ENCODE measurements at regions not wholly inside any gene's neighbourhood (a gene's known extent, or its start where the extent isn't known, plus 50 kb on each side); places are given as distances from the start of the nearest gene placed in this dataset.

- Histone ChIP-seq H3K4me3 (no peak overlapping the region), H3K27ac (no peak overlapping the region), H3K4me1 (peaks cover 9% of the 10 kb centered on the region), H3K27me3 (ENCODE audit: insufficient read depth in 3 of 3, low read length in 2 of 3) (no peaks in the 10 kb centered on the region), H3K36me3 (ENCODE audit: insufficient read depth in 1 of 2, low read depth in 1 of 2) (no peaks in the 10 kb centered on the region), H3K9me3 (no peaks in the 10 kb centered on the region)
- intact Hi-C loops (cut with DNase I), result loop anchor here in 1 of 2 donors (1.0 kb wide), 1 partner anchor 20 kb away; no protein-coding TSS in a partner anchor
- no peak for ATAC-seq
- WGBS, 3 donors, result 64 to 68% (median 67%) methylated on average over 8 of the region's 8 CpGs
- no peak for TF ChIP-seq CTCF (IDR thresholded peaks at IDR 0.05)
- DNase-seq, result no peak
Observed at GRCh38 chr1:60872426-60873054, 209.8 kb upstream of the NFIA start.

GRCh38 chr1:60870269-60870865, 212.0 kb upstream of the NFIA start:
- Histone ChIP-seq H3K9me3 (no peaks in the 10 kb centered on the region), H3K4me3 (no peak overlapping the region), H3K36me3 (ENCODE audit: insufficient read depth in 1 of 2, low read depth in 1 of 2) (no peaks in the 10 kb centered on the region), H3K4me1 (peaks cover 9% of the 10 kb centered on the region), H3K27me3 (ENCODE audit: insufficient read depth in 3 of 3, low read length in 2 of 3) (peaks cover 0 to 3% (median 0%) of the 10 kb centered on the region in 3 donors), H3K27ac (peak overlapping the region; percentile 30)
- ATAC-seq, result no peak
- 65 to 68% (median 68%) methylated on average over 5 of the region's 5 CpGs for WGBS, 3 donors
- intact Hi-C loops (cut with DNase I), result no loop called here
- no peak for DNase-seq
- TF ChIP-seq CTCF (IDR thresholded peaks at IDR 0.05), result no peak

GRCh38 chr1:60868901-60869663, 213.3 kb upstream of the NFIA start:
- peaks cover 9% of the 10 kb centered on the region for H3K4me1 ChIP-seq
- WGBS, 3 donors, result 65 to 91% (median 71%) methylated on average over 2 of the region's 2 CpGs
- H3K36me3 ChIP-seq (ENCODE audit: insufficient read depth in 1 of 2, low read depth in 1 of 2), result no peaks in the 10 kb centered on the region
- ATAC-seq, result no peak
- intact Hi-C loops (cut with DNase I), result loop anchor here in 1 of 2 donors (5.0 to 10.0 kb wide), 3 partner anchors 33 to 213 kb away; partner anchors contain the start of gene NFIA
- peak overlapping the region; percentile 58 for H3K4me3 ChIP-seq
- no peak for TF ChIP-seq CTCF (IDR thresholded peaks at IDR 0.05)
- H3K9me3 ChIP-seq, result no peaks in the 10 kb centered on the region
- H3K27me3 ChIP-seq (ENCODE audit: insufficient read depth in 3 of 3, low read length in 2 of 3), result peaks cover 0 to 3% (median 0%) of the 10 kb centered on the region in 3 donors
- H3K27ac ChIP-seq, result peak overlapping the region; percentile 70
- no peak for DNase-seq

GRCh38 chr1:60867782-60868181, 214.6 kb upstream of the NFIA start:
- H3K36me3 ChIP-seq (ENCODE audit: insufficient read depth in 1 of 2, low read depth in 1 of 2), result no peaks in the 10 kb centered on the region
- intact Hi-C loops (cut with DNase I), result loop anchor here in 1 of 2 donors (1.0 to 10.0 kb wide), 4 partner anchors 35 to 215 kb away; partner anchors contain the start of gene NFIA
- WGBS, 3 donors, result 36 to 55% (median 39%) methylated on average over 12 of the region's 12 CpGs
- ATAC-seq (peak in 2 of 4 donors; percentile 34 to 52), DNase-seq (no peak)
- no peak for TF ChIP-seq CTCF (IDR thresholded peaks at IDR 0.05)
- no peaks in the 10 kb centered on the region for H3K9me3 ChIP-seq
- peaks cover 9% of the 10 kb centered on the region for H3K4me1 ChIP-seq
- peak overlapping the region; percentile 58 for H3K4me3 ChIP-seq
- peak overlapping the region; percentile 70 for H3K27ac ChIP-seq
- H3K27me3 ChIP-seq (ENCODE audit: insufficient read depth in 3 of 3, low read length in 2 of 3), result peaks cover 0 to 3% (median 0%) of the 10 kb centered on the region in 3 donors

Data from psoas muscle (tissue), 7 donors.